GM12874 (cell line): ENCODE measurements at regions not wholly inside any gene's neighbourhood (a gene's known extent, or its start where the extent isn't known, plus 50 kb on each side); places are given as distances from the start of the nearest gene placed in this dataset.

Experiments used
- TF ChIP-seq, protein P1 (sequence below): IDR thresholded peaks from 2 replicates; pipeline ENCODE4 v1.5.1; 2011; ENCODE audit warnings: low read depth, mild to moderate bottlenecking, control low read depth, low read length, moderate library complexity; ENCODE audit not compliant: insufficient read depth

DNA sequence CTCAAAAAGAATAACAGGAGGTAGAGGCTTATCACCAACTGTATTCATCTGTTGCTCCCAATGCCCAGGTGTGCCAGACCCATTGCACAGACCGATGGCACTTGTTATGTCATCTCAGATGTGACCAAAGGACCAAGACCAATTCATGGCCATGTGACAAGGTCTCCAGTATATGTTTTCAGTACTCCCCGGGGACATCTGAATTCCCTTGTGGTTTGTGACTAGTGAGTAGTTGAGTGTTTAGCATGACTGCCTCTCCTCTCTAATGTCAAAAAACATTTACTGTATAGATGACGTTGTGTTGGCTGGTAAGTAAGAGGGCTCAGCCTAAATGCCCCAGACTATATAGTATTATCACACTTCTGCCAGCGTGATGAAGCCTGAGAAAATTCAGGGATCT lies 202.1 kb upstream of the SMIM30 start:
- TF ChIP-seq, protein P1, sequence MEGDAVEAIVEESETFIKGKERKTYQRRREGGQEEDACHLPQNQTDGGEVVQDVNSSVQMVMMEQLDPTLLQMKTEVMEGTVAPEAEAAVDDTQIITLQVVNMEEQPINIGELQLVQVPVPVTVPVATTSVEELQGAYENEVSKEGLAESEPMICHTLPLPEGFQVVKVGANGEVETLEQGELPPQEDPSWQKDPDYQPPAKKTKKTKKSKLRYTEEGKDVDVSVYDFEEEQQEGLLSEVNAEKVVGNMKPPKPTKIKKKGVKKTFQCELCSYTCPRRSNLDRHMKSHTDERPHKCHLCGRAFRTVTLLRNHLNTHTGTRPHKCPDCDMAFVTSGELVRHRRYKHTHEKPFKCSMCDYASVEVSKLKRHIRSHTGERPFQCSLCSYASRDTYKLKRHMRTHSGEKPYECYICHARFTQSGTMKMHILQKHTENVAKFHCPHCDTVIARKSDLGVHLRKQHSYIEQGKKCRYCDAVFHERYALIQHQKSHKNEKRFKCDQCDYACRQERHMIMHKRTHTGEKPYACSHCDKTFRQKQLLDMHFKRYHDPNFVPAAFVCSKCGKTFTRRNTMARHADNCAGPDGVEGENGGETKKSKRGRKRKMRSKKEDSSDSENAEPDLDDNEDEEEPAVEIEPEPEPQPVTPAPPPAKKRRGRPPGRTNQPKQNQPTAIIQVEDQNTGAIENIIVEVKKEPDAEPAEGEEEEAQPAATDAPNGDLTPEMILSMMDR, result no peak

- TF ChIP-seq, protein P1, result no peak
Measured at GRCh38 chr7:113314594-113314993, 196.2 kb upstream of the SMIM30 start.

DNA sequence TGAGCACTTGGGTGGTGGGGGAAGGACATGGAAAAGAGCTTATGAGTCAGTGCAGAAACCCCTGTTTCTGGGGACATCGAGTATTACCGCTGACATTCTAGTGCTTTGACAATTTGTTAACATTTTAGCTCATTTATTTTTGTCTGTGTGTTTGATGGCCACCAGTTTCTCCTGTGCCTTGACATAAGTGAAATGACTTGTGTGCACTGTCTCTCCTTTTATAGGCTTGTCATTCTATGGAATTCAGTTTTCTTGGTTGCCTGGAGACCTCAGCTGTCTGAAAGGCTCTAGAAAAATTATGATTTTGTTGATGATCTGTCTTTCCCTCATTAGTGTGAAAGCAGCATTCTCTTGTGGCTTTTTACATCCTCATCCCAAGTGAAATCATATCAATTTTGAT lies 190.0 kb upstream of the SMIM30 start:
- TF ChIP-seq, protein P1, result no peak

- TF ChIP-seq, protein P1, result no peak
Measured at GRCh38 chr7:113307147-113307546, 188.8 kb upstream of the SMIM30 start.

GRCh38 chr7:113306302-113306701 lies 187.9 kb upstream of the SMIM30 start:
- TF ChIP-seq, protein P1, result no peak

DNA sequence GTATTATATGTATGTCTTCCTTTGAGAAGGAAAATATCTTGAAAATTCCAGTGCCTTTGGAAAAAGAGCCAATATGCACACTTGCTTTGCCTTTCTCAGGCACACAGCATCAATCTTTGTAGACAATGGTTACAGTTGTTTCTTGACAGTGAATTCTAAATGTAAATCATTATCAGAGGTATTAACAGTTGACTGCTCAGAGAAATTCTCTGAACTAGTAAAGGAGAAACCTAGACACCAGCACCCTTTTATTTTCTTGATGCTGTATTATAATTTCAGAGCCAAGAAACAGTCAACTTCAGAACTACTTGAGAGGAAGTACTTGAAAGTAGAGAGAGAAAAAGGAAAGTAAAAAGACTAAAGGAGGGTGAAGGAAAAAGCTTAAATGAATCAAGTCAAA lies 185.8 kb upstream of the SMIM30 start:
- TF ChIP-seq, protein P1, result no peak

DNA sequence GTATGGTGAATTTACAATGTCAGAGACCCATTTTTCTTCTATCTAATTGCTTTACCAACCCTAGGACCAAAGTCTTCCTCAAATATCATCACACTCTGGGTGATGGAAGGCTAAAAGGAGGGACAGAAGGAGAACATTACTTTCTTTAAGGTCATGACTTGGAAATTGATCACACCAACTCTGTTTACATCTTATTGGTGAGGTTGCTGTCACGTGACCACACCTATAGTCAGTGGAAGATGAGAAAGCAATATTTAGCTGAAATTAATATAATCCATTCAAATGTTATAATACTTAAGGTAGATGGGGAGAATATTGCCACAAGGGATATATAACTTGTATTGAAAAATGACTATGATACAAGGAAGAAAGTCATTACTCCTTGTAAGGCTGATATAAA lies 183.6 kb upstream of the SMIM30 start:
- TF ChIP-seq, protein P1, result no peak

DNA sequence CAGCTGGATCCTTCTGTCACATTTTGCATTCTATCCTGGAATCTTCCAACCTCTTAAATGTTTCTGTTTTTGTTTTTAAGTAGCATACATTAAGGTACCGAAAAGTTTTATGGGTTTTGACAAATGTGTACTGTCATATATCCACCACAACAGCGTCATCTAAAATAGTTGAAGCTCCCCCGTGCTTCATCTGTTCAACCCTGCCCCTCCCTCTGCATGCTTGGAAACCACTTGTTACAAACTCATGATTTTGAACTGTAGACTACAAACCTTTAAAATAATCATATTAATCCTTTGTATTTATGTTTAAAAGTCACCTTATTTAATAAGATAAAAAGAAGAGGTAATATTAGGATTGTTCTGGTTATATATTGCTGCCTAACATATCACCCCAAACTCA lies 182.8 kb upstream of the SMIM30 start:
- TF ChIP-seq, protein P1, result no peak
